ENCODE measurements at regions not wholly inside any gene's neighbourhood (a gene's known extent, or its start where the extent isn't known, plus 50 kb on each side); places are given as distances from the start of the nearest gene placed in this dataset.

GRCh38 chr13:70357031-70357430 lies 248.8 kb upstream of the KLHL1 start:
- no peak for DNase-seq

GRCh38 chr13:70353096-70353495 lies 244.8 kb upstream of the KLHL1 start:
- no peak for DNase-seq

GRCh38 chr13:70347947-70348620 lies 239.8 kb upstream of the KLHL1 start:
- no peak for DNase-seq

- DNase-seq, result peak in 1 of 2 experiments; percentile 2
Observed at GRCh38 chr13:70339738-70340137, 231.5 kb upstream of the KLHL1 start.

- no peak for DNase-seq
Observed at GRCh38 chr13:70338609-70339008, 230.4 kb upstream of the KLHL1 start.

- DNase-seq, result no peak
Observed at GRCh38 chr13:70336866-70337265, 228.6 kb upstream of the KLHL1 start.

- no peak for DNase-seq
Observed at GRCh38 chr13:70333752-70334151, 225.5 kb upstream of the KLHL1 start.

GRCh38 chr13:70330697-70331361 lies 222.6 kb upstream of the KLHL1 start:
- DNase-seq, result no peak

- DNase-seq, result no peak
Observed at GRCh38 chr13:70324519-70324918, 216.3 kb upstream of the KLHL1 start.

GRCh38 chr13:70311191-70311590 lies 202.9 kb upstream of the KLHL1 start:
- no peak for DNase-seq

- peak; percentile 7 to 39 for DNase-seq
Observed at GRCh38 chr13:70310396-70311119, 202.3 kb upstream of the KLHL1 start.

GRCh38 chr13:70297189-70297616 lies 189.0 kb upstream of the KLHL1 start:
- no peak for DNase-seq

- no peak for DNase-seq
Observed at GRCh38 chr13:70284371-70284770, 176.1 kb upstream of the KLHL1 start.

GRCh38 chr13:70275841-70276240 lies 167.6 kb upstream of the KLHL1 start:
- no peak for DNase-seq

GRCh38 chr13:70255406-70255991 lies 147.2 kb upstream of the KLHL1 start:
- DNase-seq, result no peak

GRCh38 chr13:70253834-70254233 lies 145.6 kb upstream of the KLHL1 start:
- peak; percentile 52 to 66 for DNase-seq

GRCh38 chr13:70253411-70253810 lies 145.2 kb upstream of the KLHL1 start:
- no peak for DNase-seq

- peak; percentile 53 to 63 for DNase-seq
Observed at GRCh38 chr13:70249332-70250064, 141.2 kb upstream of the KLHL1 start.

GRCh38 chr13:70237131-70237530 lies 128.9 kb upstream of the KLHL1 start:
- DNase-seq, result no peak

GRCh38 chr13:70235565-70235964 lies 127.3 kb upstream of the KLHL1 start:
- no peak for DNase-seq

GRCh38 chr13:70223911-70224310 lies 115.7 kb upstream of the KLHL1 start:
- DNase-seq, result no peak

GRCh38 chr13:70222926-70223325 lies 114.7 kb upstream of the KLHL1 start:
- DNase-seq, result no peak

- DNase-seq, result no peak
Observed at GRCh38 chr13:70218618-70219017, 110.4 kb upstream of the KLHL1 start.

Measured in SHP77 (cell line).